HUES64 (cell line): ENCODE measurements at regions not wholly inside any gene's neighbourhood (a gene's known extent, or its start where the extent isn't known, plus 50 kb on each side); places are given as distances from the start of the nearest gene placed in this dataset.
"Not testable (repeated sequence)": the region's sequence is repeated elsewhere in the genome, so short reads cannot be mapped to it uniquely, and the experiment has no call there.

ENCODE experiments used
- H3K27ac ChIP-seq: 2 replicates; pipeline ENCODE4 v1.7.0; 2013; ENCODE audit warnings: low read depth, low read length, inconsistent platforms
- H3K27me3 ChIP-seq: 2 replicates; pipeline ENCODE4 v1.6.1; 2013; ENCODE audit warnings: mild to moderate bottlenecking, low read length; ENCODE audit not compliant: insufficient read depth
- H3K36me3 ChIP-seq: 2 replicates; pipeline ENCODE4 v1.6.1; 2013; ENCODE audit warnings: mild to moderate bottlenecking, low read length; ENCODE audit not compliant: insufficient read depth
- H3K4me1 ChIP-seq: 2 replicates; pipeline ENCODE4 v1.6.1; 2013; ENCODE audit warnings: mild to moderate bottlenecking, low read length, moderate library complexity; ENCODE audit not compliant: insufficient read depth
- H3K4me3 ChIP-seq: 2 replicates; pipeline ENCODE4 v1.5.1; 2013; ENCODE audit warnings: mild to moderate bottlenecking, low read length, moderate library complexity
- H3K9ac ChIP-seq: 2 replicates; pipeline ENCODE4 v1.6.1; 2013; ENCODE audit warnings: mild to moderate bottlenecking, low read depth, low read length
- H3K9me3 ChIP-seq: 2 replicates; pipeline ENCODE4 v1.6.1; 2013; ENCODE audit warnings: low read depth, low read length; ENCODE audit not compliant: insufficient read depth
- WGBS: fragments of 150-250, 120-280 bp; methylation state at CpG from one replicate; pipeline ENCODE4 v1.1.7; 2013; ENCODE audit warnings: missing lambda C conversion rate; 5-methylcytosine and 5-hydroxymethylcytosine counted together

- Histone ChIP-seq H3K4me3 (no peak overlapping the region), H3K27ac (no peak overlapping the region), H3K4me1 (no peaks in the 10 kb centered on the region), H3K9me3 (no peaks in the 10 kb centered on the region), H3K9ac (no peak overlapping the region), H3K36me3 (no peaks in the 10 kb centered on the region), H3K27me3 (no peaks in the 10 kb centered on the region)
- WGBS: 98% methylated on average over 2 of the region's 3 CpGs
These were observed 328.5 kb upstream of the PPP2R3A start for GRCh38 chr3:135637013-135637412.

DNA sequence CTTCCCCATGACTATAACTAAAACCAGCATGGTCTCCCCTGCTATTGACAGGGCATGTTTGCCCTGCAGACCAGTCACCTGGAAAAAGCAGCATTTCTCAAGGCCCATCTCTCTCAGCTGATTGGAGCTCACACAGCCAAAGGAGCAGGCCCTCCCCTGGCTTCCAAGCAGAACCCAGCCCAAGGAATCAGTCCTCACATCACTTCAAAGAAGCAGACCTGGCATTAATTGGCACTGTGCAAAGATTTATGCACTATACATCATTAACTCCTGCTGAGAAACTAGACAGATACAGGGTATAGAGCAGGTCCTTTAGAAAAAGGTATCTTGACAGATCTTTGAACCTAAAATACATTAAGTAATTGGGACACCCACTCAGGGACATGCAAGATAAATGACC is 323.8 kb upstream of the PPP2R3A start:
- peaks cover under 1% of the 10 kb centered on the region; the same call in 1 of the 2 replicates for H3K9me3 ChIP-seq
- H3K4me1 ChIP-seq: no peaks in the 10 kb centered on the region
- no peaks in the 10 kb centered on the region for H3K36me3 ChIP-seq
- H3K27me3 ChIP-seq: no peaks in the 10 kb centered on the region
- H3K4me3 ChIP-seq: no peak overlapping the region
- H3K9ac ChIP-seq: no peak overlapping the region
- no peak overlapping the region for H3K27ac ChIP-seq

DNA sequence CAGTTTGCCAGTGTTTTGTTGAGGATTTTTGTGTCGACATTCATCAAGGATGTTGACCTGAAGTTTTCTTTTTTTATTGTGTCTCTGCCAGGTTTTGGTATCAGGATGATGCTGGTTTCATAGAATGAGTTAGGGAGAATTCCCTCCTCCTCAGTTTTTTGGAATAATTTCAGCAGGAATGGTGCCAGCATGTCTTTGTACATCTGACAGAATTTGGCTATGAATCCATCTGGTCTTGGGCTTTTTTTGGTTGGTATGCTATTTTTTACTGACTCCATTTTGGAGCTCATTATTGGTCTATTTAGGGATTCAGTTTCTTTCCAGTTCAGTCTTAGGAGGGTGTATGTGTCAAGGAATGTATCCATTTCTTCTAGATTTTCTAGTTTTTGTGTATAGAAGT is 320.0 kb upstream of the PPP2R3A start:
- no peaks in the 10 kb centered on the region for H3K36me3 ChIP-seq
- no peaks in the 10 kb centered on the region for H3K4me1 ChIP-seq
- no peaks in the 10 kb centered on the region for H3K27me3 ChIP-seq
- no peak overlapping the region for H3K4me3 ChIP-seq
- peaks cover 4% of the 10 kb centered on the region; the same call in 1 of the 2 replicates for H3K9me3 ChIP-seq
- H3K9ac ChIP-seq: no peak overlapping the region
- WGBS: 96% methylated on average over 1 of the region's 1 CpG
- no peak overlapping the region for H3K27ac ChIP-seq

DNA sequence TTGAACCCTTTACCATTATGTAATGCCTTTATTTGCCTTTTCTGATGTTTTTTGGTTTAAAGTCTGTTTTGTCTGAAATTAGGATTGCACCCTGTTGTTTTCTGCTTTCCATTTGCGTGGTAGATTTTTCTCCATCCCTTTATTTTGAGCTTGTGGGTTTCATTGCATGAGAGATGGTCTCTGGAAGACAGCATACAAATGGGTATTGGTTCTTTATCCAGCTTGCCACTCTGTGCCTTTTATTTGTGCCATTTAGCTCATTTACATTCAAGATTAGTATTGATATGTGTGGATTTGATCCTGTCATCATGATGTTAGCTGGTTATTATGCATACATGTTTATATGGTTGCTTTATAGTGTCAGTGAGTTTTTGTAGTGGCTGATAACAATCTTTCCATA is 318.7 kb upstream of the PPP2R3A start:
- WGBS: 84% methylated on average over 1 of the region's 1 CpG
- Histone ChIP-seq H3K27me3 (no peaks in the 10 kb centered on the region), H3K36me3 (no peaks in the 10 kb centered on the region)

GRCh38 chr3:135649361-135649760 is 316.2 kb upstream of the PPP2R3A start:
- H3K27me3 ChIP-seq: no peaks in the 10 kb centered on the region
- H3K36me3 ChIP-seq: no peaks in the 10 kb centered on the region
- no peaks in the 10 kb centered on the region for H3K4me1 ChIP-seq
- peaks cover 4% of the 10 kb centered on the region; the same call in 1 of the 2 replicates for H3K9me3 ChIP-seq
- H3K9ac ChIP-seq: no peak overlapping the region
- 85% methylated on average over 2 of the region's 2 CpGs for WGBS
- no peak overlapping the region for H3K4me3 ChIP-seq
- no peak overlapping the region for H3K27ac ChIP-seq

More for the DNA sequence above, 318.7 kb upstream of the PPP2R3A start:
- H3K9ac ChIP-seq: no peak overlapping the region
- H3K4me3 ChIP-seq: no peak overlapping the region
- H3K27ac ChIP-seq: no peak overlapping the region
- H3K9me3 ChIP-seq: peaks cover 4% of the 10 kb centered on the region; the same call in 1 of the 2 replicates
- H3K4me1 ChIP-seq: no peaks in the 10 kb centered on the region

DNA sequence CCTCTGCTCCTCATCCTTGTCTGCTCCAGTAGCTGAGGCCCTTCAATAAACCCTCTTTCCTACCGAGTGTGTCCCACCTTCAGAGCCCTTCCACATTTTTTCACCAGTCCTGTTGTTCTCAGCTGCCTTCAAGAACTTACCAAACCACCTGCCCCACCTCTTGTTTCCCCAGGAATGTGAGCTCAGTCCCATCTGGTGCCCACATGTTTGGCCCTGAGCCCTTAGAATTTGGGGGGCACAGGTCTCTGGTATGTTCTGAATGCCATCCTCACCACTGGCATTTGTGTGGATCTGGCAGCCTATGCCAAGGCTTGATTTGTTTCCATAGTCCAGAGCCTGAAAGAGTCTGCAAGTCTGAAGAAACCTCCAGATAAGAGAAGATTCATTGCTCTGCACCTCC is 315.2 kb upstream of the PPP2R3A start:
- Histone ChIP-seq H3K4me1 (no peaks in the 10 kb centered on the region), H3K36me3 (no peaks in the 10 kb centered on the region), H3K27ac (no peak overlapping the region), H3K4me3 (no peak overlapping the region), H3K27me3 (no peaks in the 10 kb centered on the region), H3K9ac (no peak overlapping the region), H3K9me3 (peaks cover 4% of the 10 kb centered on the region; the same call in 1 of the 2 replicates)
- WGBS: 86% methylated on average over 1 of the region's 1 CpG

GRCh38 chr3:135652388-135652787 is 313.1 kb upstream of the PPP2R3A start:
- no peaks in the 10 kb centered on the region for H3K36me3 ChIP-seq
- H3K27ac ChIP-seq: no peak overlapping the region
- H3K4me3 ChIP-seq: no peak overlapping the region
- 47% methylated on average over 2 of the region's 3 CpGs for WGBS
- no peaks in the 10 kb centered on the region for H3K4me1 ChIP-seq
- H3K9ac ChIP-seq: no peak overlapping the region
- H3K9me3 ChIP-seq: no peaks in the 10 kb centered on the region
- H3K27me3 ChIP-seq: no peaks in the 10 kb centered on the region

DNA sequence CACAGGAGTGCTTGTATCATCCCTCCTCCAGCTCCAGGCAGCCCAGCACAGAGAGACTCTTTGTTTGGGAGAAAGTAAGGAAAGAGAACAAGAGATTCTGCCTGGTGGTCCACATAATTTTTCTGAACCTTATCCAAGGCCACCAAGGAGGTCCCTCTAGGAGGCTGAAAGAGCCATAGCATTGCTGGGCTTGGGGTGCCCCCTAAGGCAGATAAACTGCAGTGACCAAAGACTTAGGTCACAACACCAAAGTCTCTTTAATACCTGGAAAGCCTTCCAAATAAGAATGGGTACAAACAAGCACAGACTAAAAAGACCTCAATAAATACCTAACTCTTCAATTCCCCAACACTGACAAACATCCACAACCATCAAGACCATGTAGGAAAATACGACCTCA is 310.2 kb upstream of the PPP2R3A start:
- no peaks in the 10 kb centered on the region for H3K36me3 ChIP-seq
- H3K4me3 ChIP-seq: no peak overlapping the region
- H3K9me3 ChIP-seq: no peaks in the 10 kb centered on the region
- H3K4me1 ChIP-seq: no peaks in the 10 kb centered on the region
- WGBS: 92% methylated on average over 1 of the region's 1 CpG
- H3K27me3 ChIP-seq: no peaks in the 10 kb centered on the region
- no peak overlapping the region for H3K9ac ChIP-seq
- no peak overlapping the region for H3K27ac ChIP-seq

DNA sequence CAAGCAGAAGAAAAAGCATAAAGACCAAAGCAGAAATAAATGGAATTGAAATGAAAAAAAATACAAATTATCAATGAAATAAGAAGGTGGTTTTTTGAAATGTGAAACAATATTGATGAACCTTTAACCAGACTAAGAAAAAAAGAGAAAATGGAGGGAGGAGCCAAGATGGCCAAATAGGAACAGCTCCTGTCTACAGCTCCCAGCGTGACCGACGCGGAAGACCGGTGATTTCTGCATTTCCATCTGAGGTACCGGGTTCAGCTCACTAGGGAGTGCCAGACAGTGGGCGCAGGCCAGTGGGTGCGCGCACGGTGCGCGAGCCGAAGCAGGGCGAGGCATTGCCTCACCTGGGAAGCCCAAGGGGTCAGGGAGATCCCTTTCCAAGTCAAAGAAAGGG is 307.1 kb upstream of the PPP2R3A start:
- H3K27ac ChIP-seq, H3K27me3 ChIP-seq, H3K4me1 ChIP-seq, H3K36me3 ChIP-seq, H3K9me3 ChIP-seq: not testable (repeated sequence)
- H3K4me3 ChIP-seq: peak overlapping the region; percentile 46
- WGBS: 32% methylated on average over 5 of the region's 14 CpGs
- H3K9ac ChIP-seq: peak overlapping the region; percentile 69; the same call in 1 of the 2 replicates

DNA sequence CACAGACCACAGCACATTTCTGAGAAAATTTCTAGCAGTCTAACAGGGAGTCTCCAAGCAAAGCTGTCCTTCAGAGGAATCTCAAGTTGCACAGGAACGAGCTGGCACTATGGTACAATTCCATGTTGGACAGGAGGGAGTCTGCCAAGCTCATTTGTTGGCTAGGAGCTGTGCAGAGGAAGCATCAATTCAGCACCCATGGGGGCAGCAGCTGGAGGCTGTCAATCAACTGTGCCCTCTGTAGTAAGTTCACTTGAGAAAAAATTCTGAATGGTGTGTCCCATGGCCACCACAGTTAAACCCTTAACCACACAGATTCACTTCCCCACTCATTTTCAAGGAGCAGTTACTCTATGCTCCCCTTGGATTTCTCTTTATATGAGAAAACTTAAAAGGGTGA is 298.5 kb upstream of the PPP2R3A start:
- Histone ChIP-seq H3K9ac (no peak overlapping the region), H3K4me3 (no peak overlapping the region), H3K4me1 (no peaks in the 10 kb centered on the region), H3K27me3 (no peaks in the 10 kb centered on the region), H3K9me3 (peaks cover 10% of the 10 kb centered on the region; the same call in 1 of the 2 replicates), H3K27ac (no peak overlapping the region), H3K36me3 (no peaks in the 10 kb centered on the region)
- 92% methylated on average over 1 of the region's 1 CpG for WGBS

DNA sequence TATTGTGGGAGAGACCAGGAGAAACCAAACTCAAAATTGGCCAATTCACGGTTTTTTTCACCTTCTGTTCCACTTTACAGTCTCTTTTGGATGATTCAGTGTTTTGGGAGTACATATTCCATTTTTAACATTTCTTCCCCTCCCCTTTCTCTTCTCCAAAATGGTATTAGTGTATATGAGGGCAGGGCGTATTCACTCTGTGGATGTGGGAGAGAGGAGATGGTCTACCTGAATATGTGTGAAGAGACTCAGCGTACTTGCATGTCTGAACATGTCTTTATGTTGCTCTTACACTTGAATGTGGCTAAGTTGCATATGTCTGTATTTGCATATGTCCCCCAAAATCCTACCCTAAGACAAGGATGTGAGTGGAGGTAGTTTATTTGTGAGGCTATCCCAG is 291.0 kb upstream of the PPP2R3A start:
- Histone ChIP-seq H3K9me3 (no peaks in the 10 kb centered on the region), H3K27me3 (no peaks in the 10 kb centered on the region), H3K36me3 (no peaks in the 10 kb centered on the region), H3K27ac (no peak overlapping the region), H3K9ac (no peak overlapping the region), H3K4me1 (no peaks in the 10 kb centered on the region), H3K4me3 (no peak overlapping the region)
- 92% methylated on average over 2 of the region's 3 CpGs for WGBS

DNA sequence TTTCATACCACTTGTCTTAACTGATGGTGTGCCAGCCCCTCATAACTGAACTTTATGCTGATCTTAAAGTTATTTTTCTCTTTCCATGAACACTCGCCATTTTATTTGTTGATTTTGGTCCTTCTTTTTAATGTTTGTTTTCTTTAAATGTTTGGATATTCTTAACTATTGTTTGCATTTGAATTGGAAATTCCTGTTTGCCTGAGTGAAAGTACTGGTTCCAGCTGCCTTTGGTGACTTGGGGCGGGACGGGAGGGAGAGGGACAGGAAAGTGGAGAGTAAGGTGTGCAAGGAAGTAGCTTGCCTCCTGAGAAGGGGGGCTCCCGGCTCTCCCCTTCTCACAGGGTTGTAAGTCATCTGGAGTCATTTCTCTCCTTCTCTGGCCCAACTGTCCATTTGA is 287.1 kb upstream of the PPP2R3A start:
- no peak overlapping the region for H3K4me3 ChIP-seq
- H3K9me3 ChIP-seq: peaks cover 7% of the 10 kb centered on the region; the same call in 1 of the 2 replicates
- H3K36me3 ChIP-seq: no peaks in the 10 kb centered on the region
- H3K9ac ChIP-seq: no peak overlapping the region
- H3K27me3 ChIP-seq: no peaks in the 10 kb centered on the region
- no peak overlapping the region for H3K27ac ChIP-seq
- 82% methylated on average over 4 of the region's 4 CpGs for WGBS
- no peaks in the 10 kb centered on the region for H3K4me1 ChIP-seq
